HG02571 (cell line): ENCODE measurements at regions not wholly inside any gene's neighbourhood (a gene's known extent, or its start where the extent isn't known, plus 50 kb on each side); places are given as distances from the start of the nearest gene placed in this dataset.
"Not testable (repeated sequence)": the region's sequence is repeated elsewhere in the genome, so short reads cannot be mapped to it uniquely, and the experiment has no call there.

ENCODE experiments used
- ATAC-seq: cut with Tn5 transposase; IDR thresholded peaks from one replicate; pipeline ENCODE4 v1.9.1; 2021; ENCODE audit warnings: mild to moderate bottlenecking, moderate library complexity; ENCODE audit not compliant: unreplicated experiment

- ATAC-seq, result no peak
Observed at GRCh38 chr4:170464614-170465197, 374.9 kb upstream of the AADAT start.

- no peak for ATAC-seq
Observed at GRCh38 chr4:170446782-170447181, 357.0 kb upstream of the AADAT start.

- ATAC-seq, result not testable (repeated sequence)
Observed at GRCh38 chr4:170441146-170441545, 351.4 kb upstream of the AADAT start.

GRCh38 chr4:170428929-170429328 lies 339.2 kb upstream of the AADAT start:
- no peak for ATAC-seq

- no peak for ATAC-seq
Observed at GRCh38 chr4:170425521-170426143, 335.9 kb upstream of the AADAT start.

GRCh38 chr4:170425040-170425439 lies 335.3 kb upstream of the AADAT start:
- ATAC-seq, result no peak

- no peak for ATAC-seq
Observed at GRCh38 chr4:170423137-170423536, 333.4 kb upstream of the AADAT start.

- peak; percentile 82 for ATAC-seq
Observed at GRCh38 chr4:170420255-170420693, 330.5 kb upstream of the AADAT start.

GRCh38 chr4:170414961-170415360 lies 325.2 kb upstream of the AADAT start:
- no peak for ATAC-seq

GRCh38 chr4:170414360-170414759 lies 324.6 kb upstream of the AADAT start:
- no peak for ATAC-seq

GRCh38 chr4:170413951-170414350 lies 324.2 kb upstream of the AADAT start:
- no peak for ATAC-seq

GRCh38 chr4:170400361-170400760 lies 310.6 kb upstream of the AADAT start:
- ATAC-seq, result no peak

- ATAC-seq, result no peak
Observed at GRCh38 chr4:170399581-170400293, 310.0 kb upstream of the AADAT start.

GRCh38 chr4:170398218-170398617 lies 308.5 kb upstream of the AADAT start:
- no peak for ATAC-seq

GRCh38 chr4:170395773-170396172 lies 306.0 kb upstream of the AADAT start:
- no peak for ATAC-seq

GRCh38 chr4:170391066-170391740 lies 301.4 kb upstream of the AADAT start:
- no peak for ATAC-seq

- ATAC-seq, result no peak
Observed at GRCh38 chr4:170389411-170389810, 299.7 kb upstream of the AADAT start.

GRCh38 chr4:170388255-170388654 lies 298.5 kb upstream of the AADAT start:
- ATAC-seq, result no peak

GRCh38 chr4:170386971-170387370 lies 297.2 kb upstream of the AADAT start:
- no peak for ATAC-seq

- no peak for ATAC-seq
Observed at GRCh38 chr4:170386511-170386910, 296.8 kb upstream of the AADAT start.

GRCh38 chr4:170374770-170375169 lies 285.0 kb upstream of the AADAT start:
- ATAC-seq, result peak; percentile 96

GRCh38 chr4:170348945-170349344 lies 259.2 kb upstream of the AADAT start:
- no peak for ATAC-seq
